Stimulated activated memory B cell treated with anti-CD40 and anti-IgM and Interleukin-4, amounts not matched to agents 10 μg/mL and 1 μg/mL and 100 μg/mL, for 72 hours (primary cell): ENCODE measurements at regions not wholly inside any gene's neighbourhood (a gene's known extent, or its start where the extent isn't known, plus 50 kb on each side); places are given as distances from the start of the nearest gene placed in this dataset.

Experiments used
- ATAC-seq: fragments of 150-1000 bp; cut with Tn5 transposase; 2 replicates; pipeline ENCODE4 v1.10.0; 2021
- H3K27ac Mint-ChIP-seq: one replicate; pipeline ENCODE4 v1.8.0; 2022; ENCODE audit warnings: mild to moderate bottlenecking, mixed read lengths
- H3K27me3 Mint-ChIP-seq: one replicate; pipeline ENCODE4 v1.8.0; 2022; ENCODE audit warnings: mixed read lengths
- H3K36me3 Mint-ChIP-seq: one replicate; pipeline ENCODE4 v1.8.0; 2022; ENCODE audit warnings: mixed read lengths
- H3K4me1 Mint-ChIP-seq: one replicate; pipeline ENCODE4 v1.8.0; 2022; ENCODE audit warnings: mixed read lengths
- H3K4me3 Mint-ChIP-seq: one replicate; pipeline ENCODE4 v1.8.0; 2022; ENCODE audit warnings: mild to moderate bottlenecking, moderate library complexity, mixed read lengths
- H3K9me3 Mint-ChIP-seq: one replicate; pipeline ENCODE4 v1.8.0; 2022; ENCODE audit warnings: mixed read lengths

DNA sequence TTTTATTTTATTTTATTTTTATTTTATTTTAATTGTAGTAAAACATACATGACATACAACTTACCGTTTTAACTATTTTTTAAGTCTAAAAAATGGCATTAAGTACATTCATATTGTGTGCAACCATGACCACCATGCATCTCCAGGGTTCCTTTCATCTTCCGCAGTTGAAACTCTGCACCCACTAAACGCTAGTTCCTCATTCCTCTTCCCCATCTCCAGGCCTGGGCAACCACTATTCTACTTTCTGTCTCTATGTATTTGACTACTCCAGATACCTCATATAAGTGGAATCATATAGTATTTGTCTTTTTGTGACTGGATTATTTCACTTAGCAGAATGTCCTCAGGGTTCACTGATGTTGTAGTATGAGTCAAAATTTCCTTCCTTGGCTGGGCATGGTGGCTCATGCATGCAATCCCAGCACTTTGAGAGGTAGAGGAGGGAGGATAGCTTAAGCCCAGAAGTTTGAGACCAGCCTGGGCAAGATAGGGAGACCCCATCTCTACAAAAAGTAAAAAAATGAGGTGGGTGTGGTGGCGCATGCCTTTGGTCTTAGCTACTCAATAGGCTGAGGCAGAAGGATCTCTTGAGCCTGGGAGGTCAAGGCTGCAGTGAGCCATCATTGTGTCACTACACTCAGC lies 55.7 kb upstream of the ZNF507 start:
- H3K4me1 Mint-ChIP-seq: peaks cover 8% of the 10 kb centered on the region
- H3K27ac Mint-ChIP-seq: no peak overlapping the region
- peak; percentile 54 for ATAC-seq
- peaks cover 5% of the 10 kb centered on the region for H3K9me3 Mint-ChIP-seq
- H3K4me3 Mint-ChIP-seq: no peak overlapping the region
- H3K27me3 Mint-ChIP-seq: peaks cover 27% of the 10 kb centered on the region
- H3K36me3 Mint-ChIP-seq: no peaks in the 10 kb centered on the region

- Mint-ChIP-seq H3K27me3 (peaks cover 16% of the 10 kb centered on the region), H3K27ac (no peak overlapping the region), H3K4me3 (no peak overlapping the region), H3K4me1 (peaks cover 5% of the 10 kb centered on the region), H3K36me3 (no peaks in the 10 kb centered on the region), H3K9me3 (peaks cover 5% of the 10 kb centered on the region)
- no peak for ATAC-seq
Observed at GRCh38 chr19:32291876-32292275, 53.5 kb upstream of the ZNF507 start.

- Mint-ChIP-seq H3K27ac (no peak overlapping the region), H3K4me3 (no peak overlapping the region), H3K9me3 (peaks cover 11% of the 10 kb centered on the region), H3K4me1 (no peaks in the 10 kb centered on the region), H3K36me3 (no peaks in the 10 kb centered on the region), H3K27me3 (no peaks in the 10 kb centered on the region)
- no peak for ATAC-seq
Observed at GRCh38 chr19:32294871-32295438, 50.5 kb upstream of the ZNF507 start.
